ENCODE measurements at regions not wholly inside any gene's neighbourhood (a gene's known extent, or its start where the extent isn't known, plus 50 kb on each side); places are given as distances from the start of the nearest gene placed in this dataset.

DNA sequence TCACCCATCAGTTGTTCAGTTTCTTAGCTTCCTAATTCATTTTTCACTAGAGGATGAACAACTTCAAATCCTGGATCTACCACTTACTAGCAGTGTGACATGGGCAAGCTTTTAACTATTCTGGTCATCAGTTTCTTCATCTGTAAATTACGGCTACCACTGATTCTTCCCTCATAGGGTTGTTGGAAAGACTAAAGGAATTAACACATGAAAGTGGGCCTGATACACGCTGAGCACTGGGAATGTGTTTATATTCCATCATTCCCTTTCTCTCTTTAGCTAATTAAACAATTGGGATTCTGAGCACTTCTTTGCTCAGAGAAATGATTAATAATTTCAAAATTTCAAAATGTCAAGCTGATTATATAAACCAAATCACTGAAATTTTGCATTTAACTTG, 862.3 kb upstream of the GCFC2 start:
- Histone ChIP-seq H3K27ac (ENCODE audit: low read depth, low read length) (no peak overlapping the region), H3K4me2 (ENCODE audit: low read length) (no peak overlapping the region), H3K36me3 (ENCODE audit: control insufficient read depth, low read length) (no peaks in the 10 kb centered on the region), H3K9me3 (ENCODE audit: control insufficient read depth, insufficient read depth, low read length) (no peaks in the 10 kb centered on the region), H3K9me2 (replicated peaks; ENCODE audit: control insufficient read depth, low read length) (no peaks in the 10 kb centered on the region), H3K4me1 (ENCODE audit: control insufficient read depth, low read length) (no peaks in the 10 kb centered on the region), H3K4me3 (ENCODE audit: low read length) (no peak overlapping the region), H3F3A (ENCODE audit: control insufficient read depth, insufficient read depth) (no peaks in the 10 kb centered on the region), H4K20me1 (ENCODE audit: control insufficient read depth, insufficient read depth, low read depth, low read length) (no peaks in the 10 kb centered on the region), H3K79me2 (ENCODE audit: control insufficient read depth, low read length) (no peaks in the 10 kb centered on the region), H3K27me3 (ENCODE audit: control insufficient read depth, low read length) (no peaks in the 10 kb centered on the region)
- no peak for TF ChIP-seq EZH2phosphoT487 (IDR thresholded peaks at IDR 0.05; ENCODE audit: borderline replicate concordance, low read length)
- TF ChIP-seq, protein P1, sequence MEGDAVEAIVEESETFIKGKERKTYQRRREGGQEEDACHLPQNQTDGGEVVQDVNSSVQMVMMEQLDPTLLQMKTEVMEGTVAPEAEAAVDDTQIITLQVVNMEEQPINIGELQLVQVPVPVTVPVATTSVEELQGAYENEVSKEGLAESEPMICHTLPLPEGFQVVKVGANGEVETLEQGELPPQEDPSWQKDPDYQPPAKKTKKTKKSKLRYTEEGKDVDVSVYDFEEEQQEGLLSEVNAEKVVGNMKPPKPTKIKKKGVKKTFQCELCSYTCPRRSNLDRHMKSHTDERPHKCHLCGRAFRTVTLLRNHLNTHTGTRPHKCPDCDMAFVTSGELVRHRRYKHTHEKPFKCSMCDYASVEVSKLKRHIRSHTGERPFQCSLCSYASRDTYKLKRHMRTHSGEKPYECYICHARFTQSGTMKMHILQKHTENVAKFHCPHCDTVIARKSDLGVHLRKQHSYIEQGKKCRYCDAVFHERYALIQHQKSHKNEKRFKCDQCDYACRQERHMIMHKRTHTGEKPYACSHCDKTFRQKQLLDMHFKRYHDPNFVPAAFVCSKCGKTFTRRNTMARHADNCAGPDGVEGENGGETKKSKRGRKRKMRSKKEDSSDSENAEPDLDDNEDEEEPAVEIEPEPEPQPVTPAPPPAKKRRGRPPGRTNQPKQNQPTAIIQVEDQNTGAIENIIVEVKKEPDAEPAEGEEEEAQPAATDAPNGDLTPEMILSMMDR (IDR thresholded peaks at IDR 0.05; ENCODE audit: low read depth, low read length, poor library complexity, severe bottlenecking): no peak

DNA sequence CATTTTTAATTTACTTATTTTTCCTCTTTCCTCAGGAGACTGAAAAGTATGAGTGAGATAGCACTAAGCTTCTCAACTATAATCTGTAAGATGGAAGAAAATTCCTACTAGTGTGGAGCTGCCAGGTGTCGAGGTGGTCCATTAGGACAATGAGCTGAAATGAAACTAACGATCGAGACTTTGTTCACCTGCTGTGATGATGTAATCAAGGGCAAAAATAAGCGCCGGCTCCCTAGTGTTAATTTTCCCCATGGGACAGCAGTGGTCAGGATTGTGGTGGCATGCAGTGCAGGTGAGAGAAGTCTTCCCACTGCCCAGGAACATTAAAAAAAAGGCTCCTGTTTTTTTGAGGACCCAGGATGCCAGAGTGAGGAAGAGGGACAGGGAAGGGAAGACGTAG, 859.1 kb upstream of the GCFC2 start:
- Histone ChIP-seq H3K27me3 (ENCODE audit: control insufficient read depth, low read length) (no peaks in the 10 kb centered on the region), H3K79me2 (ENCODE audit: control insufficient read depth, low read length) (no peaks in the 10 kb centered on the region), H3K9me2 (replicated peaks; ENCODE audit: control insufficient read depth, low read length) (no peaks in the 10 kb centered on the region), H3K4me2 (ENCODE audit: low read length) (no peak overlapping the region), H4K20me1 (ENCODE audit: control insufficient read depth, insufficient read depth, low read depth, low read length) (no peaks in the 10 kb centered on the region), H3F3A (ENCODE audit: control insufficient read depth, insufficient read depth) (no peaks in the 10 kb centered on the region), H3K36me3 (ENCODE audit: control insufficient read depth, low read length) (no peaks in the 10 kb centered on the region), H3K27ac (ENCODE audit: low read depth, low read length) (no peak overlapping the region), H3K9me3 (ENCODE audit: control insufficient read depth, insufficient read depth, low read length) (no peaks in the 10 kb centered on the region), H3K4me1 (ENCODE audit: control insufficient read depth, low read length) (no peaks in the 10 kb centered on the region), H3K4me3 (ENCODE audit: low read length) (no peak overlapping the region)
- TF ChIP-seq, protein P1 (IDR thresholded peaks at IDR 0.05; ENCODE audit: low read depth, low read length, poor library complexity, severe bottlenecking): no peak
- TF ChIP-seq EZH2phosphoT487 (IDR thresholded peaks at IDR 0.05; ENCODE audit: borderline replicate concordance, low read length): no peak

DNA sequence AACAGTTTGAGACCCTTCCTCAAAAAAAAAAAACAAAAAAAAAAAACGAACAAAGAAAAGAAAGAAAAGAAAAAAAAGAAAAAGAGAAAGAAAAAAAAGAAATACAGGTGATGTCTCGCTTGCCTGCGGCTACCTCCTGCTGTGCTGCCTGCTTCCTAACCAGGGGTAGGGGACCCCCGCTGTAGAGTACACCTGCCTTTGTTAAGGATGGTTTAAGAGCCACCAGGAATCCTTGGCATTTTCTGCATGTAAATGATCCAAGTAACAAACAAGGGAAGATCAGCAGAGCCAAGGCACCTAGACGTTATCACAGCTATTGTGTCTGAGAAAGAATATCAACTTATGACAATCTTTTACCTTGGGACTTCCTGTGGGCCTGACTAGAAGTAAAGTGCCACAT, 856.8 kb upstream of the GCFC2 start:
- H3K27me3 ChIP-seq (ENCODE audit: control insufficient read depth, low read length): no peaks in the 10 kb centered on the region

More for the DNA sequence above, 856.8 kb upstream of the GCFC2 start:
- H3F3A ChIP-seq (ENCODE audit: control insufficient read depth, insufficient read depth): no peaks in the 10 kb centered on the region
- no peak overlapping the region for H3K4me3 ChIP-seq (ENCODE audit: low read length)
- no peaks in the 10 kb centered on the region for H3K4me1 ChIP-seq (ENCODE audit: control insufficient read depth, low read length)
- H3K9me2 ChIP-seq (replicated peaks; ENCODE audit: control insufficient read depth, low read length): no peaks in the 10 kb centered on the region
- no peaks in the 10 kb centered on the region for H3K9me3 ChIP-seq (ENCODE audit: control insufficient read depth, insufficient read depth, low read length)
- no peak for TF ChIP-seq EZH2phosphoT487 (IDR thresholded peaks at IDR 0.05; ENCODE audit: borderline replicate concordance, low read length)
- TF ChIP-seq, protein P1 (IDR thresholded peaks at IDR 0.05; ENCODE audit: low read depth, low read length, poor library complexity, severe bottlenecking): no peak
- H3K36me3 ChIP-seq (ENCODE audit: control insufficient read depth, low read length): no peaks in the 10 kb centered on the region
- H3K79me2 ChIP-seq (ENCODE audit: control insufficient read depth, low read length): no peaks in the 10 kb centered on the region
- no peaks in the 10 kb centered on the region for H4K20me1 ChIP-seq (ENCODE audit: control insufficient read depth, insufficient read depth, low read depth, low read length)
- H3K4me2 ChIP-seq (ENCODE audit: low read length): no peak overlapping the region
- H3K27ac ChIP-seq (ENCODE audit: low read depth, low read length): no peak overlapping the region
